ENCODE measurements at regions not wholly inside any gene's neighbourhood (a gene's known extent, or its start where the extent isn't known, plus 50 kb on each side); places are given as distances from the start of the nearest gene placed in this dataset.

DNA sequence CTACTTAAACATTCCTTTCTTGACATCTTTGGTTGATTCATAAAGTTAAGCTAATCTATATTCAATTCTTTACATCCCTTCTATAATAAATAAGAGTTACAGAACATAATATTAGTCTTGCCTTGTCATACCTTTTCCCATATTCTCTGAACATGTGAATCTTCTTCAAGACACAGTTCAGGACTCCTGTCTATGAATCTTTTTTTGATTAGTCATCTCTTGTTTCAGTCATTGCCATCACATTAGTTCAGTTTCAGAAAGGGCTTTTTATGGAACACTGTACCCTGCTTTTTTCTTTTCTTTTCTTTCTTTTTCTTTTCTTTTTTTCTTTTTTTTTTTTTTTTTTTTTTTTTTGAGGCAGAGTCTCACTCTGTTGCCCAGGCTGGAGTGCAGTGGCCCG is 181.2 kb downstream of the UBE2E3 start:
- H3K27me3 ChIP-seq (replicated peaks; ENCODE audit: control insufficient read depth, insufficient read depth, low read length) = no peaks in the 10 kb centered on the region
- H3K4me3 ChIP-seq (replicated peaks; ENCODE audit: low read depth, low read length) = no peak overlapping the region
- no peak for DNase-seq (ENCODE audit: extremely low read depth, insufficient read length)
- TF ChIP-seq, protein P1, sequence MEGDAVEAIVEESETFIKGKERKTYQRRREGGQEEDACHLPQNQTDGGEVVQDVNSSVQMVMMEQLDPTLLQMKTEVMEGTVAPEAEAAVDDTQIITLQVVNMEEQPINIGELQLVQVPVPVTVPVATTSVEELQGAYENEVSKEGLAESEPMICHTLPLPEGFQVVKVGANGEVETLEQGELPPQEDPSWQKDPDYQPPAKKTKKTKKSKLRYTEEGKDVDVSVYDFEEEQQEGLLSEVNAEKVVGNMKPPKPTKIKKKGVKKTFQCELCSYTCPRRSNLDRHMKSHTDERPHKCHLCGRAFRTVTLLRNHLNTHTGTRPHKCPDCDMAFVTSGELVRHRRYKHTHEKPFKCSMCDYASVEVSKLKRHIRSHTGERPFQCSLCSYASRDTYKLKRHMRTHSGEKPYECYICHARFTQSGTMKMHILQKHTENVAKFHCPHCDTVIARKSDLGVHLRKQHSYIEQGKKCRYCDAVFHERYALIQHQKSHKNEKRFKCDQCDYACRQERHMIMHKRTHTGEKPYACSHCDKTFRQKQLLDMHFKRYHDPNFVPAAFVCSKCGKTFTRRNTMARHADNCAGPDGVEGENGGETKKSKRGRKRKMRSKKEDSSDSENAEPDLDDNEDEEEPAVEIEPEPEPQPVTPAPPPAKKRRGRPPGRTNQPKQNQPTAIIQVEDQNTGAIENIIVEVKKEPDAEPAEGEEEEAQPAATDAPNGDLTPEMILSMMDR (IDR thresholded peaks at IDR 0.05; ENCODE audit: insufficient read depth, low read length, poor library complexity, severe bottlenecking) = no peak
- H3K36me3 ChIP-seq (ENCODE audit: control insufficient read depth, insufficient read depth, low read length) = no peaks in the 10 kb centered on the region

- TF ChIP-seq, protein P1 (IDR thresholded peaks at IDR 0.05; ENCODE audit: insufficient read depth, low read length, poor library complexity, severe bottlenecking) = no peak
- Histone ChIP-seq H3K36me3 (ENCODE audit: control insufficient read depth, insufficient read depth, low read length) (no peaks in the 10 kb centered on the region), H3K4me3 (replicated peaks; ENCODE audit: low read depth, low read length) (no peak overlapping the region), H3K27me3 (replicated peaks; ENCODE audit: control insufficient read depth, insufficient read depth, low read length) (no peaks in the 10 kb centered on the region)
- DNase-seq (ENCODE audit: extremely low read depth, insufficient read length) = no peak
These were observed 182.7 kb downstream of the UBE2E3 start for GRCh38 chr2:181163139-181163538.

- H3K27me3 ChIP-seq (replicated peaks; ENCODE audit: control insufficient read depth, insufficient read depth, low read length) = no peaks in the 10 kb centered on the region
- no peak for DNase-seq (ENCODE audit: extremely low read depth, insufficient read length)
- TF ChIP-seq, protein P1 (IDR thresholded peaks at IDR 0.05; ENCODE audit: insufficient read depth, low read length, poor library complexity, severe bottlenecking) = no peak
- H3K36me3 ChIP-seq (ENCODE audit: control insufficient read depth, insufficient read depth, low read length) = no peaks in the 10 kb centered on the region
- no peak overlapping the region for H3K4me3 ChIP-seq (replicated peaks; ENCODE audit: low read depth, low read length)
These were observed 183.3 kb downstream of the UBE2E3 start for GRCh38 chr2:181163691-181164090.

GRCh38 chr2:181164699-181165098 is 184.3 kb downstream of the UBE2E3 start:
- Histone ChIP-seq H3K27me3 (replicated peaks; ENCODE audit: control insufficient read depth, insufficient read depth, low read length) (no peaks in the 10 kb centered on the region), H3K36me3 (ENCODE audit: control insufficient read depth, insufficient read depth, low read length) (no peaks in the 10 kb centered on the region), H3K4me3 (replicated peaks; ENCODE audit: low read depth, low read length) (no peak overlapping the region)
- TF ChIP-seq, protein P1 (IDR thresholded peaks at IDR 0.05; ENCODE audit: insufficient read depth, low read length, poor library complexity, severe bottlenecking) = no peak
- peak; percentile 52 for DNase-seq (ENCODE audit: extremely low read depth, insufficient read length)

GRCh38 chr2:181165199-181165868 is 184.9 kb downstream of the UBE2E3 start:
- H3K27me3 ChIP-seq (replicated peaks; ENCODE audit: control insufficient read depth, insufficient read depth, low read length) = no peaks in the 10 kb centered on the region
- H3K36me3 ChIP-seq (ENCODE audit: control insufficient read depth, insufficient read depth, low read length) = no peaks in the 10 kb centered on the region
- TF ChIP-seq, protein P1 (IDR thresholded peaks at IDR 0.05; ENCODE audit: insufficient read depth, low read length, poor library complexity, severe bottlenecking) = no peak
- DNase-seq (ENCODE audit: extremely low read depth, insufficient read length) = no peak
- peak overlapping the region; percentile 10 for H3K4me3 ChIP-seq (replicated peaks; ENCODE audit: low read depth, low read length)

GRCh38 chr2:181169503-181169902 is 189.1 kb downstream of the UBE2E3 start:
- no peaks in the 10 kb centered on the region for H3K27me3 ChIP-seq (replicated peaks; ENCODE audit: control insufficient read depth, insufficient read depth, low read length)
- no peak for DNase-seq (ENCODE audit: extremely low read depth, insufficient read length)

More at GRCh38 chr2:181169503-181169902, 189.1 kb downstream of the UBE2E3 start:
- no peak overlapping the region for H3K4me3 ChIP-seq (replicated peaks; ENCODE audit: low read depth, low read length)
- TF ChIP-seq, protein P1 (IDR thresholded peaks at IDR 0.05; ENCODE audit: insufficient read depth, low read length, poor library complexity, severe bottlenecking) = no peak
- no peaks in the 10 kb centered on the region for H3K36me3 ChIP-seq (ENCODE audit: control insufficient read depth, insufficient read depth, low read length)
